ENCODE measurements at regions not wholly inside any gene's neighbourhood (a gene's known extent, or its start where the extent isn't known, plus 50 kb on each side); places are given as distances from the start of the nearest gene placed in this dataset.
"Not testable (repeated sequence)": the region's sequence is repeated elsewhere in the genome, so short reads cannot be mapped to it uniquely, and the experiment has no call there.

- TF ChIP-seq ZNF26 (tag by site-specific recombination; IDR thresholded peaks at IDR 0.05); ZNF140 (tag by site-specific recombination; IDR thresholded peaks at IDR 0.05); CTCF (tag by site-specific recombination; IDR thresholded peaks at IDR 0.05); MEIS1 (CRISPR knock-in tag; IDR thresholded peaks at IDR 0.05; ENCODE audit: borderline replicate concordance); YY1 (tag by site-specific recombination; IDR thresholded peaks at IDR 0.05); ZBTB11 (tag by site-specific recombination; conservative IDR thresholded peaks at IDR 0.05; ENCODE audit: low read depth): not testable (repeated sequence)
These were observed 362.8 kb downstream of the CYLC2 start for GRCh38 chr9:103357980-103358379.
